HG02885 (cell line): ENCODE measurements at regions not wholly inside any gene's neighbourhood (a gene's known extent, or its start where the extent isn't known, plus 50 kb on each side); places are given as distances from the start of the nearest gene placed in this dataset.
"Not testable (repeated sequence)": the region's sequence is repeated elsewhere in the genome, so short reads cannot be mapped to it uniquely, and the experiment has no call there.

Experiments
- ATAC-seq: cut with Tn5 transposase; IDR thresholded peaks from one replicate; pipeline ENCODE4 v1.9.1; 2021; ENCODE audit warnings: mild to moderate bottlenecking; ENCODE audit not compliant: unreplicated experiment, poor library complexity

GRCh38 chr18:56490942-56491341, 147.4 kb downstream of the TXNL1 start:
- ATAC-seq: no peak

DNA sequence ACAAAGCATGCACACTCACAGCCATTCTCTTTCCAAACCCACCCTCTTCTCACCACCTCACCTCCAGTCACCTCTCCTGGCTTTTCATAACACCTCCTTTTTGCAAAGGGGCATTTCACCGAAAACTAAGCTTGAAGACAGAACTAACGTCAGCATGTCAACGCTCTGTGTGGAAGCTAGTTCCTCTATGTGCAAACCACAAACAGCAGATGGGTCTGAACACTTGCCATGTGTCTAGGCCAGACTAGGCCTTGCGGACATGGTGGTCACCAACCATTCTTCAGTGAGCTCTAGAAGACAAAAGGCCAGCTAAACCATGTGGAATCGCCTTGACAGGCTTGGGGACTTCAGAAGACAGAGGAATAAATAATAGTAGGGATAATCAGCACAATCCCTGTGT, 148.5 kb downstream of the TXNL1 start:
- ATAC-seq: no peak

- no peak for ATAC-seq
Measured at GRCh38 chr18:56488739-56489138, 149.7 kb downstream of the TXNL1 start.

- no peak for ATAC-seq
Measured at GRCh38 chr18:56487801-56488200, 150.6 kb downstream of the TXNL1 start.

DNA sequence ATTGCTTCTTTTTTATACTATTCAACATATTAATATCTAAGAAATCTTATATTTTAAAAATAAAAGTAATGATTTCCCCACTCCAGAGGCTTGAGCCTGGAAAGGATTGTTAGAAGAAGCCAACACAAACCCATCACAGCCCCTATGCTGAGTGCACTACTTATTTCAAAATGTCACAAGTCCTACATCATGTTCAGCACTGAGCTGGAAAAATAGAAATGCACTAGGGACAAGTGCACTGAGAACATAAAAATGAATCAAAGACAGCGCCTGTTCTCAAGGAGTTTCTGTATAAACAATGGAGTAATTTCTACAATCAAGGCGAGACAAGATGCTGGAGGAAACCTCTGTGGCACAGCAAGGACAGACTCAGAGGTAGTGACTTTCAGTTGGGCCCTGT, 155.0 kb downstream of the TXNL1 start:
- ATAC-seq: no peak

- not testable (repeated sequence) for ATAC-seq
Measured at GRCh38 chr18:56482813-56483212, 155.6 kb downstream of the TXNL1 start.

DNA sequence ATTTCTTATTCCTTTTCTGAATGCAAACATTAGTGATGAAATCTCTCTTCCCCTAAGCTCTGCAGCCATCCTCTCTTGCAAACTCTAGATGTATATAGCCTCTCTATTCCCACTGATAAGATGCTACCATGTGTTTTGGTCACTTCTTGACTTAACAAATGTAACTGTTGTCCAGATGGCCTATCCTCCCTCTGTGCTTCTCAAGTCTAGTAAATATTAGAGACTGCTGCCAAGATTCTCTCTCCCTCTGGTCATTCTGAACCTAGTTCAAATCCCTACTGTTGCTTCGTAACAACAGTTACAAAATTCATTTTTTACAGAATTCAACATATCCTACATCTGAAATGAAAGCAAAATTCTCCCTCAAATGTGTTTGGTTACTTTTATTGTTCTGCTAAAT, 156.6 kb downstream of the TXNL1 start:
- no peak for ATAC-seq

GRCh38 chr18:56479841-56480240, 158.6 kb downstream of the TXNL1 start:
- ATAC-seq: no peak

- no peak for ATAC-seq
Measured at GRCh38 chr18:56475250-56475649, 163.1 kb downstream of the TXNL1 start.

- ATAC-seq: no peak
Measured at GRCh38 chr18:56473400-56474024, 164.9 kb downstream of the TXNL1 start.

GRCh38 chr18:56470406-56471351, 167.7 kb downstream of the TXNL1 start:
- no peak for ATAC-seq

DNA sequence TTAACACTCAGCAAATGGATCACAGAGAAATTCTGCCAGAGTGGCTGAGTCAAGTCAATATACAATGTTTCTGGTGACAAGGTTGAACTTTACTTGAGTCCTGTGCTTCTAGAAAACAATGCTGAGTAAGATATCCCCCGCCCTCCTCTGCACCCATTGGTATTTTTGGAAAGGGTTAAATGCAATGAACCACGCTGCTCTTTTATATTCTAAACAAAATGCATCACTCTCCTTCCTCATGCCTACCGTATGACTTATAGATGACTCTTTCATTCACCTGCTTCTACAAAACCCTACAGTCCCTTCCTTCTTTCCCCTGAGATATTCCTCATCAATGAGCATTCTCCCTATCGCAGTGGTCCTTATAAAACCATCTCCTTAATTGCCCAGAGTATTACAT, 168.8 kb downstream of the TXNL1 start:
- no peak for ATAC-seq

GRCh38 chr18:56468396-56468795, 170.0 kb downstream of the TXNL1 start:
- ATAC-seq: no peak

GRCh38 chr18:56462276-56462675, 176.1 kb downstream of the TXNL1 start:
- ATAC-seq: no peak

DNA sequence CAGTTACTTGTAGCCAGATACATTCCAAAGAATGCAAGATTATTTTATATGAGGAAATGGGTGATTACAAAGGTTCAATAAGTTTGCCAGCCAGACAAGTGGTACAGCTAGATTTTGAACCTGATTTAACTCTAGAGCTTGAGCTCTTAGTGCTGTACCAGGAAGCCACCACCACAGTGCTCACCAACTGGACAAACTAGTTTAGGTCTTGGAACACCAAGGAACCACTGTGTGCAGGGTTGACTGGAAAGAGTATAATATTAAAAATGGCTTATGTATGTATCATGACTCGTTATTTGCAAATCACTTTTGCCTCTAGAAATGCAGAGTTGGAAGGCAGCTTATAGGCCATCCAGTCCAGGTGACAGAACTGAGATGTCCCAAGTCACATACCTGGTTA, 177.2 kb downstream of the TXNL1 start:
- no peak for ATAC-seq

GRCh38 chr18:56460581-56460980, 177.8 kb downstream of the TXNL1 start:
- ATAC-seq: no peak

DNA sequence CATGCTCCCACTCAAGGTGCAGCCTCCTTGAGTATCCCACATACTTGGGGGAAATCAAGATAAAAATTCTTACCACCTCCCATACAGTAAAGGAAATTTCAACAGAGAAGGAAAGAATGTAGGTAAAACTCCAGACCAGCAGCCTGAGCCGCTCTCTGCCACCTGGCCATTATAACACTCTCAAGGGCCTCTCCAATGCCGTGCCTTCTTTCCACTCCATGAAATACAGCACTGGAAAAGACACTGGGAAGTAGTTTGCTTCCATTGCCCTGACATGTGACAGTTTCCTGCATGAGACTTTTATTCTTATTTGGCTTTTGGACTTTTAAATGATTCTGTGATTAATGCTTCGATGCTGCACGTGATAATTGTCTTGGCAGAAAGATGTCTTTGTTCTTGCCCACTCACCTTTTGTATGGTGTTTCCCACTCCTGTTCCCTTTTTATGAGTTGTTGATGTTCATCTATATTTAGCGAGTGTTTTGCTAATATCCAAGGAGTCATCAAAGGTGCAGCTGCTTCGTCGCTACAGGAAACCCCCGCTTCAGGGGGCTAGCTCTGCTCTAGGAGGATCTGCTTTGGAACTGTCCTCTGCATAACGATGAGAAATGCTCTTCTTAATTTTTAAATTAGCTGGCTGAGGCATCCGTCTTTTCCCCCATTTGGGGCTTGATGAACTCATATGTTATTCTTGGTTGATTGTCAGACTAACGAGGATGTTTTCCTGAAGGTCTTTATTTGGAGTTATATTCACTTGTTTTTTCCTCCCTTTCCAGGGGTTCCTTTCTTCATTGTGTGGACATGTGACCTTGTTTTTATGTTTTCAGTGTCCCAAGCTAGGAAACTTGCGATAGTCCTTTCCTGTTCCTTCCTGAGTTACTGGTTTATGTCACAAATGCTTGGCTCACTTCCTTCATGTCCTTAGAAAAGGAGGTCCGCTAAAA, 179.4 kb downstream of the TXNL1 start:
- ATAC-seq: no peak

DNA sequence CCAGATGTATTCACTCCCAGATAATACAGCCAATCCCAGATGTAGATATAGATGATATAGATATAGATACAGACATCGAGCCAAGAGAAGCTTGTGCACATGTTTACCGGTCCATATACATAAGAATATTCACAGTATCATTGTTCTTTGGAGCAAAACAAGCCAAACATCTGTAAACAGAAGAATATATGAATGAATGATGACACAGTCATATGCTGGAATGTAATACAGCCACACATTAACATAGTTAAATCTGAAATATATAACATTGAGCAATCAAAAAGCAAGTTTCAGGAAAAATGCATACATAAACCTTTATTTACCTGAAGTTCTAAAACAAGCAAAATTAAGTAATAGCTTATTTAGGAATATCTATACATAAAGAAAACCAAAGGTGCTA, 182.5 kb downstream of the TXNL1 start:
- no peak for ATAC-seq

GRCh38 chr18:56455141-56455540, 183.3 kb downstream of the TXNL1 start:
- ATAC-seq: no peak

GRCh38 chr18:56453631-56454030, 184.8 kb downstream of the TXNL1 start:
- no peak for ATAC-seq

- ATAC-seq: no peak
Measured at GRCh38 chr18:56451188-56451587, 187.2 kb downstream of the TXNL1 start.
